Large intestine (tissue), 3 donors: ENCODE measurements at regions not wholly inside any gene's neighbourhood (a gene's known extent, or its start where the extent isn't known, plus 50 kb on each side); places are given as distances from the start of the nearest gene placed in this dataset.

Experiments used
- DNase-seq, 2 donors: peaks; one replicate each; pipeline versions ENCODE4 v3.0.0 to v3.0.0-alpha.2; 2013
- H3K27ac ChIP-seq: one replicate; pipeline ENCODE4 v1.5.1; 2013; ENCODE audit warnings: low read length
- H3K27me3 ChIP-seq: 2 replicates; pipeline ENCODE4 v1.6.1; 2013; ENCODE audit warnings: low read length; ENCODE audit not compliant: control insufficient read depth, insufficient read depth
- H3K36me3 ChIP-seq: 2 replicates; pipeline ENCODE4 v1.6.1; 2013; ENCODE audit warnings: low read length; ENCODE audit not compliant: control insufficient read depth, insufficient read depth
- H3K4me1 ChIP-seq: one replicate; pipeline ENCODE4 v1.6.1; 2013; ENCODE audit warnings: low read length; ENCODE audit not compliant: control insufficient read depth, insufficient read depth
- H3K4me3 ChIP-seq: one replicate; pipeline ENCODE4 v1.5.1; 2013; ENCODE audit warnings: low read length
- H3K9me3 ChIP-seq: one replicate; pipeline ENCODE4 v1.6.1; 2013; ENCODE audit warnings: mild to moderate bottlenecking, low read depth, low read length, moderate library complexity; ENCODE audit not compliant: control insufficient read depth
- WGBS: methylation state at CpG from one replicate; pipeline ENCODE4 v1.1.5; 2013; ENCODE audit warnings: low lambda C conversion rate; ENCODE audit not compliant: insufficient coverage; 5-methylcytosine and 5-hydroxymethylcytosine counted together

DNA sequence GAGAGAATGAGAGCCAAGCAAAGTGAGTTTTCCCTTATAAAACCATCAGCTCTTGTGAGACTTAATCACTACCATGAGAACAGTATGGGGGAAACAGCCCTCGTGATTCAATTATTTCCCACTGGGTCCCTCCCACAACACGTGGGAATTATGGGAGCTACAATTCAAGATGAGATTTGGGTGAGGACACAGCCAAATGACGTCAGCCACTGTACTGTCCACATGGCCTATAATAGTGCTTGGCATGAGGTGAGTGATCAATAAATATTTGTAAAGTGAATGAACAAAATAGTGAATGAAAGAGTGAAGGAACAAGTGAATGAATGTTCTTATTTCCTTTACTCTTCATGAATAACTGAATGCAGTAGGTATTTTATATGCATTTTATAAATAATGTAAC is 199.1 kb upstream of the GOT2 start:
- no peaks in the 10 kb centered on the region for H3K9me3 ChIP-seq

GRCh38 chr16:58931436-58931835 is 197.3 kb upstream of the GOT2 start:
- H3K4me3 ChIP-seq = no peak overlapping the region
- no peak for DNase-seq
- no peak overlapping the region for H3K27ac ChIP-seq
- H3K4me1 ChIP-seq = no peaks in the 10 kb centered on the region
- no peaks in the 10 kb centered on the region for H3K9me3 ChIP-seq
- no peaks in the 10 kb centered on the region for H3K36me3 ChIP-seq
- 91% methylated on average over 2 of the region's 4 CpGs for WGBS
- H3K27me3 ChIP-seq = no peaks in the 10 kb centered on the region

More for the DNA sequence above, 199.1 kb upstream of the GOT2 start:
- Histone ChIP-seq H3K27ac (no peak overlapping the region), H3K36me3 (no peaks in the 10 kb centered on the region), H3K4me3 (no peak overlapping the region), H3K4me1 (no peaks in the 10 kb centered on the region), H3K27me3 (no peaks in the 10 kb centered on the region)
- DNase-seq = no peak
- WGBS = 80% methylated on average over 2 of the region's 3 CpGs

GRCh38 chr16:58923094-58923493 is 189.0 kb upstream of the GOT2 start:
- no peak overlapping the region for H3K27ac ChIP-seq
- no peaks in the 10 kb centered on the region for H3K9me3 ChIP-seq
- H3K4me3 ChIP-seq = no peak overlapping the region
- H3K4me1 ChIP-seq = no peaks in the 10 kb centered on the region
- WGBS = 80% methylated on average over 1 of the region's 2 CpGs
- H3K36me3 ChIP-seq = no peaks in the 10 kb centered on the region
- DNase-seq = no peak
- H3K27me3 ChIP-seq = no peaks in the 10 kb centered on the region

DNA sequence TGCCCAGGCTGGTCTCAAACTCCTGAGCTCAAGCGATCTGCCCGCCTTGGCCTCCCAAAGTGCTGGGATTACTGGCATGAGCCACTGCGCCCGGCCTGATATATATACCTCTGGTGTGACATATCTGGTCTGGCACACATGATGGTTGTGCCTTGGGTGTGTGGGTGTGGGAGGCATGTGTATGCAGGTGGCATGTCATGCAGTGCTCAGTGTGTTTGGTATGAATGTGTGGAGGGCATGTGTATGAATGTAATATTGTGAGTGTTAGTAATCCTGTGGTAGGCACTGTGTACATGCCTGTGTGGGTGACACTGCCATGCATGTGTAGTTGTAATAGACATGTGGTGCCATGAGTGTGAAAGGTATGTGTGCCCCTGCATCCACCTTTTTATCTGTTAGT is 179.3 kb upstream of the GOT2 start:
- Histone ChIP-seq H3K36me3 (no peaks in the 10 kb centered on the region), H3K9me3 (no peaks in the 10 kb centered on the region), H3K27me3 (no peaks in the 10 kb centered on the region), H3K4me1 (no peaks in the 10 kb centered on the region), H3K27ac (no peak overlapping the region), H3K4me3 (no peak overlapping the region)
- no peak for DNase-seq
- no CpG with 5 or more reads among the region's 4 CpGs for WGBS

DNA sequence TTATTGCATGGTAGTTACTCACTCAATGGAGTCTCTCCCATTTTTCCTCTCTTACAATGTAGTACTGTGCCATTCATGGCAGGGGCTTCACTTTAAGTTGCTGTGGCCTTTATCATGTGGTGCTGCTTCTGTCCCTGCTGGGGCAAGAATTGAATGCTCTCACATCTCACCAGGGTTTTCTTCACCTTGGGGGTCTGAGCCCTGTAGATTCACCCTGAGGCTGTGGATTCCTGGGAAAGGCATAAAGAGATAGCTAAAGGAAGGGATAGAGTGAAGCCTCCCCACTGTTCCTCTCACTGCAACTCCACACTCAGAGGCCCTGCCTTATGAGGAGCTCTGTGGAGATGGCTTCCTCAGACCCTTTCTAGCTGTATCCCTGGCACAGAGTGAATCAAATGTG is 178.5 kb upstream of the GOT2 start:
- no peak for DNase-seq
- Histone ChIP-seq H3K27ac (no peak overlapping the region), H3K36me3 (no peaks in the 10 kb centered on the region), H3K4me3 (no peak overlapping the region), H3K9me3 (no peaks in the 10 kb centered on the region), H3K27me3 (no peaks in the 10 kb centered on the region), H3K4me1 (no peaks in the 10 kb centered on the region)

DNA sequence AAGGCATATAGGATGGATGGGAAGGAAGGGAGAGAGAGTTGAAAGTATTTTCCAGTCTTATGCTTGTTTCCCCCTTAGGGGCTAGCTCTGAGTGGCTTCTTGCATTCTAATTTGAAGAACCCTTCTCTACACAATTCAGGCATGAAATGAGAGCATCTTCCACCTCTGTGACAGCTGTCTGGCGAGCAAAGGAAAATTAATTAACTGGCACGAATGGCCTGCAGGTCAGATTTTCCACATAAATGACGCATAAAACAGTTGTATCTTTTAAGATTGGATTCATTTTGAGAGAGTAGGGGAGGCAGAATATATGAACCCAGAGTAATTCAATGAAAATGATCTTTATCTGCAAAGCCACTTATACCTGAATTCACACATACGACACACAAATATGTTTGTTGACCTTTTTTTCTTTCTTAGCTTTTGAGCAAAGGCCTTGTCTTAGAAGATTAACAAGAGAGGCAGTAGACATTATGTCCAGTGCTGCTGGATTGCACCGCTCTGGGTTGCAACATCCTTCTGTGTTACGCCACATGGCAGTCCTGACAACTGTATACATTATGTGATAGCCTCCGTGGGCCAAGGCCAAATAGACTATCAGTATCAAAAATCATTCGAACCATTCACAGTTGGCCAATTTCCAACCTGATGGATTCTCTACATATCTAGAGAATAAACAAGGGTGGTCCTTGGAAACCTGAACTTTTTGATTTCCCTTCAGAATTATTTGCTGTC is 173.0 kb upstream of the GOT2 start:
- whole genome bisulfite sequencing = 100% methylated on average over 3 of the region's 8 CpGs
- no peak for DNase-seq
- Histone ChIP-seq H3K9me3 (no peaks in the 10 kb centered on the region), H3K4me1 (no peaks in the 10 kb centered on the region), H3K27ac (no peak overlapping the region), H3K36me3 (no peaks in the 10 kb centered on the region), H3K27me3 (no peaks in the 10 kb centered on the region), H3K4me3 (no peak overlapping the region)

DNA sequence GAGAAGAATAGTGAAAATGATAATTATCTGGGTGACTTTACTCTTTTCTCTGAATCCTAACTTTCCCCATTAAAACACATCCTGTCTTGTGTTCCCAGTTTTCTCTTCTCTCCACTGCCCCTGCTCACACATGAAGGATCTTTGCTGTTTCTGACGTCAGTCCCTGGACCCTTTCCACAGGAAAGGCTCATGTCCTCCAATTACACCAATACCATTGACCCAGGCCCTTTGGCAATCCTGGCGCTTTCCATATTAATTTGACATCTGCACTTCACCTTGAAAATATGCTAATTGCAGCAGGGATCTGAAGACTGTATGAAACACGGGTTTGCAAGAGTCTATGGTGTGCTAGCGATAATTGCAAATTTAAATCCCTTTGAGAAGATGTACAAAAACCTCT is 170.2 kb upstream of the GOT2 start:
- no peaks in the 10 kb centered on the region for H3K4me1 ChIP-seq
- H3K4me3 ChIP-seq = no peak overlapping the region
- no peak overlapping the region for H3K27ac ChIP-seq
- no peaks in the 10 kb centered on the region for H3K9me3 ChIP-seq
- no peak for DNase-seq
- no peaks in the 10 kb centered on the region for H3K36me3 ChIP-seq
- WGBS = no CpG with 5 or more reads among the region's 4 CpGs
- H3K27me3 ChIP-seq = no peaks in the 10 kb centered on the region

DNA sequence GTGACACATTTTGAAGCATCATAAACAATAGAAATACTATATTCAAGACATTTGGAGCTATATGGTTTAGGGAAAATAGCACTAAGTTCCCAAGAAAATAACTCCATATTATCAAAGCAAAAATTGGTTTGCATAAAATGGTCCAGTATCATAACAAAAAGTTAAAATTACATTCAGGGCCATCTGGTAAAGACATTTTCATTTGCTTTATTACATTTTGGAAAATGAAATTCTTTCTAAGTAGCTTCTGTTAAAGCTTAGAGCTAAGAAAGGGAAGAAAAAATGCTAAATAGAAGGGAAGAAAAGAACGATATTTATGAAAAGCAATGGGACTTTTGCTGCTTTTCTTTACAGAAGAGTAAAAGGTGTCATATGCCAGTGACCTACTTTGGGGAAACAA is 155.4 kb upstream of the GOT2 start:
- no peaks in the 10 kb centered on the region for H3K4me1 ChIP-seq
- no peaks in the 10 kb centered on the region for H3K36me3 ChIP-seq
- no peak overlapping the region for H3K27ac ChIP-seq
- H3K9me3 ChIP-seq = no peaks in the 10 kb centered on the region
- no peaks in the 10 kb centered on the region for H3K27me3 ChIP-seq
- DNase-seq = no peak
- WGBS = 86% methylated on average over 1 of the region's 1 CpG
- H3K4me3 ChIP-seq = no peak overlapping the region

GRCh38 chr16:58885528-58886170 is 151.5 kb upstream of the GOT2 start:
- Histone ChIP-seq H3K4me3 (no peak overlapping the region), H3K9me3 (no peaks in the 10 kb centered on the region), H3K36me3 (no peaks in the 10 kb centered on the region), H3K27me3 (no peaks in the 10 kb centered on the region), H3K27ac (no peak overlapping the region), H3K4me1 (no peaks in the 10 kb centered on the region)
- 92% methylated on average over 2 of the region's 5 CpGs for WGBS
- no peak for DNase-seq

DNA sequence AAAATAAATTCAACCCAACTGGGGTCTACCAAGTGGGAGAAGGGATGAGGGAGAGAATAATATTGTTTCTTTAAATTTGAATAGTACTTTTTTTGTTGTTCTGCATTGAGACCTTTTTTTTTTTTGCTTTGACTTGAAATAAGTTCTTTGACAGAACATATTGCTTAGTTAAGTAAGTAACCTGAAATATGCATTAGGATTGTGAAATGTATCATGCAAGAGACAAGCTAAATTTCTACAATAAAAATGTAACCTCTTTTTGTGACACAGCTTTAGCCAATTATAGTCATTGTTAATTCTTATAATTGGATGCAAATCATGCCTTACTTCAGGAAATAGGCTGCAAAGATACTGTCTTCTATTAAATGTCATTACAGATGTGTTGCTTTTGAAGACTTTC is 150.0 kb upstream of the GOT2 start:
- Histone ChIP-seq H3K4me1 (no peaks in the 10 kb centered on the region), H3K36me3 (no peaks in the 10 kb centered on the region), H3K9me3 (peaks cover 3% of the 10 kb centered on the region), H3K27me3 (no peaks in the 10 kb centered on the region), H3K4me3 (no peak overlapping the region), H3K27ac (no peak overlapping the region)
- no peak for DNase-seq

- no peak for DNase-seq
- no peaks in the 10 kb centered on the region for H3K36me3 ChIP-seq
- H3K27me3 ChIP-seq = no peaks in the 10 kb centered on the region
- WGBS = no CpG with 5 or more reads among the region's 3 CpGs
- H3K4me3 ChIP-seq = no peak overlapping the region
- no peaks in the 10 kb centered on the region for H3K4me1 ChIP-seq
- peaks cover 4% of the 10 kb centered on the region for H3K9me3 ChIP-seq
- no peak overlapping the region for H3K27ac ChIP-seq
These were observed 149.0 kb upstream of the GOT2 start for GRCh38 chr16:58883131-58883530.
